PC-3 (cell line): ENCODE measurements at regions not wholly inside any gene's neighbourhood (a gene's known extent, or its start where the extent isn't known, plus 50 kb on each side); places are given as distances from the start of the nearest gene placed in this dataset.

Experiments used
- CTCF ChIP-seq: fragments of 300-600 bp; sonication (generic); conservative IDR thresholded peaks from 2 replicates; pipeline ENCODE4 v1.5.1; 2017; ENCODE audit warnings: antibody characterized with exemption, low read depth, mild to moderate bottlenecking, low read length
- EZH2 ChIP-seq: fragments of 300-600 bp; sonication (generic); IDR thresholded peaks from one replicate; pipeline ENCODE4 v1.6.1; 2017; ENCODE audit warnings: antibody characterized with exemption, mild to moderate bottlenecking, low read length; ENCODE audit not compliant: unreplicated experiment

- TF ChIP-seq CTCF (no peak), EZH2 (no peak)
Measured at GRCh38 chr1:59150577-59151386, 146.1 kb upstream of the FGGY start.
